ENCODE measurements at regions not wholly inside any gene's neighbourhood (a gene's known extent, or its start where the extent isn't known, plus 50 kb on each side); places are given as distances from the start of the nearest gene placed in this dataset.
"Not testable (repeated sequence)": the region's sequence is repeated elsewhere in the genome, so short reads cannot be mapped to it uniquely, and the experiment has no call there.

GRCh38 chr15:87686339-87686738 lies 570.2 kb downstream of the NTRK3 start:
- DNase-seq (ENCODE audit: low spot score in 2 of 2) (no peak), FAIRE-seq (no peak)

- no peak for DNase-seq (ENCODE audit: low spot score in 2 of 2)
- no peak for FAIRE-seq
These were observed 574.0 kb downstream of the NTRK3 start for GRCh38 chr15:87682527-87682926.

GRCh38 chr15:87681104-87681503 lies 575.4 kb downstream of the NTRK3 start:
- FAIRE-seq (no peak), DNase-seq (ENCODE audit: low spot score in 2 of 2) (no peak)

GRCh38 chr15:87680208-87680607 lies 576.3 kb downstream of the NTRK3 start:
- FAIRE-seq = no peak
- DNase-seq (ENCODE audit: low spot score in 2 of 2) = no peak

GRCh38 chr15:87675271-87675670 lies 581.3 kb downstream of the NTRK3 start:
- no peak for FAIRE-seq
- DNase-seq (ENCODE audit: low spot score in 2 of 2) = no peak

GRCh38 chr15:87672309-87673288 lies 583.9 kb downstream of the NTRK3 start:
- peak in 1 of 2 donors; percentile 4 for DNase-seq (ENCODE audit: low spot score in 2 of 2)
- no peak for FAIRE-seq

- DNase-seq (ENCODE audit: low spot score in 2 of 2) (no peak), FAIRE-seq (no peak)
These were observed 585.2 kb downstream of the NTRK3 start for GRCh38 chr15:87671289-87671688.

- DNase-seq (ENCODE audit: low spot score in 2 of 2) = no peak
These were observed 586.7 kb downstream of the NTRK3 start for GRCh38 chr15:87669846-87670245.

GRCh38 chr15:87668768-87669564 lies 587.6 kb downstream of the NTRK3 start:
- not testable (repeated sequence) for DNase-seq (ENCODE audit: low spot score in 2 of 2); FAIRE-seq

More at GRCh38 chr15:87669846-87670245, 586.7 kb downstream of the NTRK3 start:
- no peak for FAIRE-seq

GRCh38 chr15:87667643-87668042 lies 588.9 kb downstream of the NTRK3 start:
- DNase-seq (ENCODE audit: low spot score in 2 of 2) (no peak), FAIRE-seq (no peak)

GRCh38 chr15:87662575-87662974 lies 594.0 kb downstream of the NTRK3 start:
- no peak for FAIRE-seq
- no peak for DNase-seq (ENCODE audit: low spot score in 2 of 2)

GRCh38 chr15:87661454-87662355 lies 594.8 kb downstream of the NTRK3 start:
- no peak for FAIRE-seq
- DNase-seq (ENCODE audit: low spot score in 2 of 2) = no peak

GRCh38 chr15:87660251-87661129 lies 596.0 kb downstream of the NTRK3 start:
- FAIRE-seq (no peak), DNase-seq (ENCODE audit: low spot score in 2 of 2) (no peak)

- FAIRE-seq (no peak), DNase-seq (ENCODE audit: low spot score in 2 of 2) (no peak)
These were observed 600.2 kb downstream of the NTRK3 start for GRCh38 chr15:87656372-87656771.

- DNase-seq (ENCODE audit: low spot score in 2 of 2) (no peak), FAIRE-seq (no peak)
These were observed 602.9 kb downstream of the NTRK3 start for GRCh38 chr15:87653646-87654045.

- DNase-seq (ENCODE audit: low spot score in 2 of 2) = no peak
- no peak for FAIRE-seq
These were observed 607.4 kb downstream of the NTRK3 start for GRCh38 chr15:87649175-87649574.

- FAIRE-seq (no peak), DNase-seq (ENCODE audit: low spot score in 2 of 2) (no peak)
These were observed 608.3 kb downstream of the NTRK3 start for GRCh38 chr15:87648278-87648677.

- DNase-seq (ENCODE audit: low spot score in 2 of 2) (no peak), FAIRE-seq (no peak)
These were observed 610.8 kb downstream of the NTRK3 start for GRCh38 chr15:87645723-87646122.

- FAIRE-seq; DNase-seq (ENCODE audit: low spot score in 2 of 2): not testable (repeated sequence)
These were observed 613.5 kb downstream of the NTRK3 start for GRCh38 chr15:87642997-87643396.
